Endothelial cell of umbilical vein (primary cell): ENCODE measurements at regions not wholly inside any gene's neighbourhood (a gene's known extent, or its start where the extent isn't known, plus 50 kb on each side); places are given as distances from the start of the nearest gene placed in this dataset.

ENCODE experiments used
- BruUV-seq: library from RNA; stranded (reverse); fragments of 400-500 nt; replicated peaks from 2 replicates; lab custom pipeline; 2021; lab: Mats Ljungman, UMichigan
- CTCF ChIA-PET: fragments of 300-600, 350-600 bp; sonication (Branson Sonifier 250); formaldehyde crosslinking; loops from one replicate; lab custom pipeline; 2021; ENCODE audit warnings: antibody characterized with exemption, inconsistent platforms; lab: Charles Lee
- POLR2A ChIA-PET: fragments of 300-600, 350-600 bp; sonication (Branson Sonifier 250); formaldehyde crosslinking; loops from one replicate; lab custom pipeline; 2021; ENCODE audit warnings: antibody characterized with exemption, inconsistent platforms; lab: Charles Lee
- DNase-seq: peaks from one replicate; pipeline ENCODE4 v3.0.0-alpha.2; 2011; ENCODE audit warnings: low read depth, low spot score
- FAIRE-seq: peaks from 2 replicates; lab custom pipeline; 2011; peaks lifted over from hg19 to GRCh38; lab: Jason Lieb, UNC
- H2AFZ ChIP-seq: 2 replicates; pipeline ENCODE4 v1.6.0; 2012; ENCODE audit warnings: low read depth, low read length, control low read depth, inconsistent platforms
- H3K27ac ChIP-seq: 2 replicates; pipeline ENCODE4 v1.5.1; 2011; ENCODE audit warnings: low read depth, mild to moderate bottlenecking, control low read depth, low read length, moderate library complexity; ENCODE audit not compliant: insufficient read depth
- H3K27me3 ChIP-seq, 2 experiments: 2 replicates each; pipeline versions ENCODE4 v1.6.0 to v1.6.1; 2011; ENCODE audit warnings: low read length in 2 of 2, mixed read lengths in 1 of 2; ENCODE audit not compliant: control insufficient read depth in 2 of 2, insufficient read depth in 2 of 2
- H3K36me3 ChIP-seq, 2 experiments: 2 replicates in 1 of 2; 3 replicates in 1 of 2; pipeline ENCODE4 v1.5.1; 2011; ENCODE audit warnings: low read length in 2 of 2, mild to moderate bottlenecking in 1 of 2, moderate library complexity in 1 of 2; ENCODE audit not compliant: control insufficient read depth in 2 of 2, insufficient read depth in 2 of 2; ENCODE audit errors: extremely low read depth in 1 of 2
- H3K4me1 ChIP-seq: 3 replicates; pipeline ENCODE4 v1.5.1; 2011; ENCODE audit warnings: mild to moderate bottlenecking, low read length; ENCODE audit not compliant: control insufficient read depth, insufficient read depth; ENCODE audit errors: extremely low read depth
- H3K4me2 ChIP-seq: 2 replicates; pipeline ENCODE4 v1.6.1; 2011; ENCODE audit warnings: low read length, control low read depth, mixed read lengths; ENCODE audit not compliant: insufficient read depth
- H3K4me3 ChIP-seq, 3 experiments: fragments of 200-600 bp in 1 of 3; sonication (generic), shearing (Covaris generic) in 1 of 3; replicated peaks in 1 of 3; 2 replicates each; pipeline ENCODE4 v1.5.1; 2011 to 2016; ENCODE audit warnings: control low read depth in 3 of 3, low read length in 3 of 3, mild to moderate bottlenecking in 2 of 3, inconsistent platforms in 1 of 3, low read depth in 1 of 3, moderate library complexity in 1 of 3; ENCODE audit not compliant: insufficient read depth in 1 of 3
- H3K79me2 ChIP-seq: 2 replicates; pipeline ENCODE4 v1.6.0; 2012; ENCODE audit warnings: low read length, inconsistent platforms; ENCODE audit not compliant: control insufficient read depth, insufficient read depth
- H3K9ac ChIP-seq: replicated peaks from 2 replicates; pipeline ENCODE3; 2011; ENCODE audit warnings: low read length, control low read depth; ENCODE audit not compliant: insufficient read depth; ENCODE audit errors: extremely low read depth
- H3K9me1 ChIP-seq: replicated peaks from 3 replicates; pipeline ENCODE4 v1.6.0; 2011; ENCODE audit warnings: mild to moderate bottlenecking, low read length; ENCODE audit not compliant: control insufficient read depth, insufficient read depth; ENCODE audit errors: extremely low read depth
- H3K9me3 ChIP-seq: replicated peaks from 2 replicates; pipeline ENCODE4 v1.5.1; 2012; ENCODE audit warnings: low read length, inconsistent platforms; ENCODE audit not compliant: control insufficient read depth, insufficient read depth
- H4K20me1 ChIP-seq: replicated peaks from 2 replicates; pipeline ENCODE3; 2011; ENCODE audit warnings: mild to moderate bottlenecking, low read length; ENCODE audit not compliant: control insufficient read depth, insufficient read depth; ENCODE audit errors: extremely low read depth
- CTCF ChIP-seq, 2 donors: IDR thresholded peaks; 1 replicate in 1 of 2; 2 replicates in 1 of 2; pipeline ENCODE4 v1.5.1; 2011; ENCODE audit warnings: low read length in 2 of 2, mild to moderate bottlenecking in 2 of 2, moderate library complexity in 2 of 2, control low read depth in 1 of 2, inconsistent platforms in 1 of 2, low read depth in 1 of 2; ENCODE audit not compliant: insufficient read depth in 1 of 2; ENCODE audit errors: extremely low read depth in 1 of 2
- EZH2 ChIP-seq: IDR thresholded peaks from 2 replicates; pipeline ENCODE4 v1.6.1; 2012; ENCODE audit warnings: borderline replicate concordance, low read depth, mild to moderate bottlenecking, moderate library complexity, low read length, inconsistent platforms; ENCODE audit not compliant: severe bottlenecking
- GATA2 ChIP-seq: IDR thresholded peaks from 2 replicates; pipeline ENCODE4 v1.7.0; 2011; ENCODE audit warnings: low read depth, mild to moderate bottlenecking, moderate library complexity, mixed read lengths, low read length; ENCODE audit not compliant: insufficient read length, insufficient read depth
- JUN ChIP-seq: IDR thresholded peaks from 2 replicates; pipeline ENCODE4 v1.6.1; 2011; ENCODE audit warnings: borderline replicate concordance, low read depth; ENCODE audit not compliant: insufficient read length, insufficient read depth
- MYC ChIP-seq: IDR thresholded peaks from one replicate; pipeline ENCODE4 v1.6.1; 2011; ENCODE audit warnings: mild to moderate bottlenecking, low read depth, low read length
- POLR2A ChIP-seq: IDR thresholded peaks from 2 replicates; pipeline ENCODE4 v1.6.1; 2012; ENCODE audit warnings: low read depth, mild to moderate bottlenecking, control low read depth, low read length
- POLR2AphosphoS5 ChIP-seq: IDR thresholded peaks from 2 replicates; pipeline ENCODE4 v1.6.1; 2012; ENCODE audit warnings: low read depth, mild to moderate bottlenecking, control low read depth, low read length, moderate library complexity; ENCODE audit not compliant: insufficient read depth
- dilution Hi-C: fragments of 300-500 bp; cut with MboI; formaldehyde crosslinking; loops from one replicate; pipeline ENCODE4 v1.15.0; 2019; ENCODE audit warnings: low sequenced_read_pairs; ENCODE audit not compliant: extremely low pct_ligation_motif_present
- intact Hi-C: fragments of 100-400 bp; cut with micrococcal nuclease; formaldehyde crosslinking; loops from one replicate; pipeline ENCODE4 v1.10.0; 2022
- TF ChIP-seq, protein P1 (sequence below): IDR thresholded peaks from 2 replicates; pipeline ENCODE4 v1.6.1; 2011; ENCODE audit not compliant: insufficient read depth, insufficient read length

DNA sequence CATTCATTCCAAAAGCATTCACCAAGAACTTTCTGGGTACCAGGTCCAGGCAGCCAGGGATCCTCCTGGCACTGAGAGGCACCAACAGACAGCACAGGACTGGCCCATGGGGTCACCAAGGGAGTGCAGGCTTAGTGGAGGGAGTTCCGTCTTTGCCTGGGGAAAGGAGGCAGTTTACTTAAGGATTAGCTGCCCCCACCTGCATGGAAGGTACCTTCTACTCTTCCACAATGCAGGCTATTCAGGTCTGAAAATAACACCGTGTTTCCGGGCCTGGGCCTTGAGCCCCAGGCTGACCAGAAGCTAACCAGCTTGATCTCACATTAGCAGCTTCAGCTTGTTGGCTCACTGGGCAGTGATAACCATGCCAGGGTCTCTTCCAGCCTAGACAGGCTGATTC, 199.4 kb downstream of the FOXA2 start:
- FAIRE-seq (no peak), DNase-seq (no peak)
- H3K9me1 ChIP-seq: no peaks in the 10 kb centered on the region
- POLR2A ChIA-PET: no interaction called here
- CTCF ChIA-PET: no interaction called here
- no peaks in the 10 kb centered on the region for H3K9me3 ChIP-seq
- no TSS peak for BruUV-seq
- intact Hi-C loops (no loop called here), dilution Hi-C loops (no loop called here)
- no peaks in the 10 kb centered on the region for H3K27me3 ChIP-seq
- H3K79me2 ChIP-seq: no peaks in the 10 kb centered on the region
- H3K36me3 ChIP-seq: no peaks in the 10 kb centered on the region
- no peak overlapping the region for H2AFZ ChIP-seq
- no peak overlapping the region for H3K27ac ChIP-seq
- H3K9ac ChIP-seq: no peak overlapping the region
- no peak overlapping the region for H3K4me3 ChIP-seq
- no peak overlapping the region for H3K4me2 ChIP-seq
- TF ChIP-seq MYC (no peak), EZH2 (no peak), CTCF (IDR thresholded peaks at IDR 0.05; ENCODE audit: extremely low read depth in 1 of 2, insufficient read depth in 1 of 2, low read depth in 1 of 2, low read length in 2 of 2) (no peak), POLR2AphosphoS5 (no peak), GATA2 (no peak), JUN (no peak), POLR2A (no peak)
- TF ChIP-seq, protein P1, sequence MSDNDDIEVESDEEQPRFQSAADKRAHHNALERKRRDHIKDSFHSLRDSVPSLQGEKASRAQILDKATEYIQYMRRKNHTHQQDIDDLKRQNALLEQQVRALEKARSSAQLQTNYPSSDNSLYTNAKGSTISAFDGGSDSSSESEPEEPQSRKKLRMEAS: no peak
- no peaks in the 10 kb centered on the region for H4K20me1 ChIP-seq
- H3K4me1 ChIP-seq: no peaks in the 10 kb centered on the region
